Peyer's patch (tissue), 4 donors: ENCODE measurements at regions not wholly inside any gene's neighbourhood (a gene's known extent, or its start where the extent isn't known, plus 50 kb on each side); places are given as distances from the start of the nearest gene placed in this dataset.

ENCODE experiments used
- CTCF ChIP-seq, 6 experiments: fragments of 450-650 bp in 4 of 6; fragments of 200-600 bp in 2 of 6; sonication (generic) in 1 of 6; IDR thresholded peaks; one replicate each; pipeline ENCODE4 v1.5.1; 2017 to 2019; ENCODE audit warnings: antibody characterized with exemption in 6 of 6, mild to moderate bottlenecking in 3 of 6, moderate library complexity in 1 of 6
- POLR2A ChIP-seq, 2 donors: fragments of 450-650 bp; IDR thresholded peaks; one replicate each; pipeline ENCODE4 v1.5.1; 2017; ENCODE audit warnings: antibody characterized with exemption in 2 of 2, mild to moderate bottlenecking in 2 of 2, moderate library complexity in 2 of 2

GRCh38 chr4:3640587-3640962, 108.4 kb upstream of the LRPAP1 start:
- TF ChIP-seq CTCF (IDR thresholded peaks at IDR 0.05), result no peak
- no peak for TF ChIP-seq POLR2A (IDR thresholded peaks at IDR 0.05)
